ENCODE measurements at regions not wholly inside any gene's neighbourhood (a gene's known extent, or its start where the extent isn't known, plus 50 kb on each side); places are given as distances from the start of the nearest gene placed in this dataset.
A peak's percentile ranks its signal among the peaks of the same experiment; 100 is the strongest.

- TF ChIP-seq, protein P1, sequence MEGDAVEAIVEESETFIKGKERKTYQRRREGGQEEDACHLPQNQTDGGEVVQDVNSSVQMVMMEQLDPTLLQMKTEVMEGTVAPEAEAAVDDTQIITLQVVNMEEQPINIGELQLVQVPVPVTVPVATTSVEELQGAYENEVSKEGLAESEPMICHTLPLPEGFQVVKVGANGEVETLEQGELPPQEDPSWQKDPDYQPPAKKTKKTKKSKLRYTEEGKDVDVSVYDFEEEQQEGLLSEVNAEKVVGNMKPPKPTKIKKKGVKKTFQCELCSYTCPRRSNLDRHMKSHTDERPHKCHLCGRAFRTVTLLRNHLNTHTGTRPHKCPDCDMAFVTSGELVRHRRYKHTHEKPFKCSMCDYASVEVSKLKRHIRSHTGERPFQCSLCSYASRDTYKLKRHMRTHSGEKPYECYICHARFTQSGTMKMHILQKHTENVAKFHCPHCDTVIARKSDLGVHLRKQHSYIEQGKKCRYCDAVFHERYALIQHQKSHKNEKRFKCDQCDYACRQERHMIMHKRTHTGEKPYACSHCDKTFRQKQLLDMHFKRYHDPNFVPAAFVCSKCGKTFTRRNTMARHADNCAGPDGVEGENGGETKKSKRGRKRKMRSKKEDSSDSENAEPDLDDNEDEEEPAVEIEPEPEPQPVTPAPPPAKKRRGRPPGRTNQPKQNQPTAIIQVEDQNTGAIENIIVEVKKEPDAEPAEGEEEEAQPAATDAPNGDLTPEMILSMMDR (conservative IDR thresholded peaks at IDR 0.05) = peak; percentile 61
- no peak for TF ChIP-seq EZH2 (IDR thresholded peaks at IDR 0.05; ENCODE audit: low read depth)
These were observed 154.5 kb upstream of the SLC4A4 start for GRCh38 chr4:71184195-71184781.

Measured in PC-9 (cell line).